Left renal cortex interstitium (tissue), 4 donors: ENCODE measurements at regions not wholly inside any gene's neighbourhood (a gene's known extent, or its start where the extent isn't known, plus 50 kb on each side); places are given as distances from the start of the nearest gene placed in this dataset.

Source experiments
- DNase-seq, 4 donors: peaks; one replicate each; pipeline ENCODE4 v3.0.0-alpha.2; 2013; ENCODE audit warnings: low read depth in 4 of 4, low spot score in 2 of 4, missing footprints in 1 of 4

GRCh38 chr4:32798471-32799159 is 2078.4 kb downstream of the PCDH7 start:
- DNase-seq, result no peak

GRCh38 chr4:32824336-32824735 is 2104.2 kb downstream of the PCDH7 start:
- DNase-seq, result no peak

- no peak for DNase-seq
Observed at GRCh38 chr4:32826169-32826568, 2106.0 kb downstream of the PCDH7 start.

DNA sequence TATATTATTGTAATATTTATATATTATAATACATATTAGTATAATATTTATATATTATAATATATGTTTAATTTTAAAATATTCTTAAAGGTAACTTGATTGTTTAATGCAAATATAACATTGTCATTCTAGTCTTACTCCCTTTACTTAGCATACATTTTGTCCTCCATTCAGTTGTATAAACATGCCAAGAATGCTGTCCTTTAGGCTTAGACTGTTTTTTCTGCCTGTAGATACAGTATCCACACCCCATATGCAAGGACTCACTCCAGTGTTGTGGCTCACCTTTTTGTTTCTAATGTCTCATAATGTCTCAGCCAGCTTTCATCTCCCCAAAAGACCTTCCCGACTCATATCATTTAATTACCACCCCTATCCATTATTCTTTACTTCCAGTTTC is 2110.0 kb downstream of the PCDH7 start:
- DNase-seq, result no peak

GRCh38 chr4:32831104-32831503 is 2110.9 kb downstream of the PCDH7 start:
- DNase-seq, result no peak

GRCh38 chr4:32840461-32841189 is 2120.5 kb downstream of the PCDH7 start:
- no peak for DNase-seq

GRCh38 chr4:32841217-32841616 is 2121.0 kb downstream of the PCDH7 start:
- DNase-seq, result no peak

GRCh38 chr4:32847461-32847860 is 2127.3 kb downstream of the PCDH7 start:
- peak in 2 of 4 donors; percentile 3 to 19 for DNase-seq

GRCh38 chr4:32855622-32856021 is 2135.5 kb downstream of the PCDH7 start:
- no peak for DNase-seq

- DNase-seq, result no peak
Observed at GRCh38 chr4:32858361-32858760, 2138.2 kb downstream of the PCDH7 start.

DNA sequence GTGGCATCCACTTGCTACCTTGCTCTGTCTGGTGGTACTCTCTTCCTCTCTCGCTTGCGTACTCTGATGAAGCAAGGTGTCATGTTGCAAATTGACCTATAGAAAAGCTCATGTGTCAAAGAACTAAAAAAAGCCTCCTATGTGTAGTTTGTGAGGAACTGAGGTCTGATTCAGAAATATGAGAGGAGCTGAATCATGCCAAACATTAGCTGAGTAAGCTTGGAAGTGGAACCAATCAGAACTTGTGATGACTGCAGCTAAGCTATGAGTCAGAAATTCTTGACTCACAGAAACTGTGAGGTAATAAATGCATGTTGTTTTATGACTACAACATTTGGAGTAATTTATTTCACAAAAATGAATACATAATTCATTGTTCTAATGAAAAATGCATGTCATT is 2138.8 kb downstream of the PCDH7 start:
- no peak for DNase-seq

DNA sequence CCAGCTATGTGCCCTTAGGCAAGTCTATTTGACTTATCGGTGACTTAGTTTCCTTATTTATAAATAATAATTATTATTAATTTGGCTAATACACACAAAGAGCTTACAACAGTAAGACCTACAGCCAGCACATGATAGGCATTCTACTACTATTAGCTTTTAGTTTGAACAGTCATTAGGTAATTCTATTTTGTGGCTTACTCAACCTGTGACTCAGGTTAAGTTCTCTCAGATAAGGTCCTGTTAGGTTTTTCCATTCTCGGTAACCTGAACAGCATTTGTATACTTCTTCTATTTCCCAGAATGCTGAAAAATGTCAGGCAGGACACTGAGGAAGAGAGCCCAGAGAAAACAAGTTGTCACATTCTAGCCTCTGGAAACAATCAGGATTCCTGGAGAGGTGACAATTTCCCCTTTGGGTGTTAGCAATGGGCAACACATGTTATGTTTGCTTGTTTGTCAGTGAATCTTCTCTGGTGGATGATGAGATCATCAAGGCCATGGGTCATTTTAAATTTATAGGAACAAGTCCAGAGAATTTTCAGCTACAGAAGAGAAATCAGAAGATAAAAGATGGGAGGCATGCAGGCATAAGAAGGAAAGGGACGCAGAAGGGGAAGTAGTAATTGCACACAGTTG is 2144.7 kb downstream of the PCDH7 start:
- DNase-seq, result no peak

- no peak for DNase-seq
Observed at GRCh38 chr4:32876546-32876945, 2156.4 kb downstream of the PCDH7 start.

DNA sequence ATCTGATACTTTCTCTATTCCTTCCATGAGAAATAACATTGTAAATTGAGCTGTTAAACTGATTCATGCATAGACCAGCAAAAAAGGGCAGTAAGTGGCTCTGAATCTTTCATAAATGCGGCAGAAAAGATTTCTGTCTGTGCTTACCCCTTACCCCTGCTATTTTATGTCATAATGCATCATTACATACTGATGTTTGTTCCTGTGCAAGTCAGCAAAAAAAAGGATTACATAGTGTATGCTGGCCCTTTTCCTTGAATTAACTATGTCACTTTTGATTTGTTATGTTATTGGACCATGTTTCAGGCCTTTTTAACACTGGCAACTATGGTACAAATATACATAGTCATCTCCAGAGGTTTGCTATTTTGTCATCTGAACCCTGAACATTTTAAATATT is 2159.7 kb downstream of the PCDH7 start:
- DNase-seq, result no peak

DNA sequence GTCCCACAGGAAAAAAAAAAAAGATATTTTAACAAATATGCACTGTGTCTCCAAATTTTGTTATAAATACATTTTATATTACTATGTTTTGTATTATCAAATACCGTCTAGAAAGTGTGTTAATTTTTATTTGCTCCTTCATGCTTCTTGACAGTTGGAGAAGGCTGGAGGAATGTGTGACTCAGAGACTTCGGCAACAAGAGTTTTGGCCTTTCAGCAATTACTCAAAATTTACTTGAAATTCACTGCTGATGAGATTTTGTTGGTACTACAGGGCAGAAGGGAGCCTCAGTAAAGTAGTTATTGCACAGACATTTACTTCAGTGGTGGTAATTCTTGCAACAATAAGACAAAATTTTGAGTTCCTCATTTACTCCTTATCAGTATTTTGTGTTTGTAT is 2164.0 kb downstream of the PCDH7 start:
- no peak for DNase-seq

DNA sequence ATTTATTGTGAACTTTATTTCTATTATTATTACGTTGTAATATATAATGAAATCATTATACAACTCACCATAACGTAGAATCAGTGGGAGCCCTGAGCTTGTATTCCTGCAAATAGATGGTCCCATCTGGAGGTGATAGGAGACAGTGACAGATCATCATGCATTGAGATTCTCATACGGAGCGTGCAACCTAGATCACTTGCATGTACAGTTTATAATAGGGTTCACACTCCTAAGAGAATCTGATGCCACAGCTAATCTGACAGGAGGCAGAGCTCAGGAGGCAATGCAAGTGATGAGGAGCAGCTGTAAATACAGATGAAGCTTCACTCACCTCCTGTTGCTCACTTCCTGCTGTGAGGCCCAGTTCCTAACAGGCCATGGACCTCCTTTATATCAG is 2170.2 kb downstream of the PCDH7 start:
- no peak for DNase-seq

DNA sequence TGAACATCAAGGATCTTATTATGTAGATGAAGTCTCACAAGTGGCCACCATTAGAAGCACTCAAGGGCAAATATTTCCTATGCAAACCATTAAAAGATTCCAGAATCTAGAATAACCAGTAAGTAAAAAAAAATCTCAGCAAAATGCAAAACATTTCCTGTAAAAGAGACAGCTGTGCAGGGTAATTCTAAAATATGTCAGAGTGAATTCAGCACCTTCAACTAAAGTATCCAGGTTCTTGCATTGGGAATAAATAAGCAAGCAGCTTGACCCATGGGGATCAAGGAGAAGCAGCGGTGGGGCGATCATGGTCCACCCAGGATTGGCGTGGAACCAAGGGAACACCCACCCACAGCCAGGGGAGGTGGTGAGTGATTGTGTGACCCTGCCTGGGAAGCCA is 2188.9 kb downstream of the PCDH7 start:
- no peak for DNase-seq

DNA sequence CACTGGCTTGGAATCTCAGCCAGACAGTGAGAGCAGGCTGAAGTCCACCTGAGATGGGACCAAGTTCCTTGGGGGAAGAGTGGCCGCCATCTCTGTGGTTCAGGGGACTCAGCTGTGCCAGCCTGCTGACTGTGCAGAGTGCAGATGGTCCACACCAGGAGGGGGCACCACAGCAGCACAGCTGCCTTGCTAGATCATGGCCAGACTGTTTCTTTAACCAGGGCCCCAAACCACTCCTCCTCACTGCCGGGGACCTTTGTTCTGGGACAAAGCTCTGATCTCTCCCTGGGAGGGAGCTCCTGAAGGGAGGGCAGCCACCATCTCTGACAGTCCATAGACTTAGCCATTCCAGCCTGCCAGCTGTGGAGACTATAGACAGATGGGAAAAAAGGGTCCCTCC is 2189.6 kb downstream of the PCDH7 start:
- no peak for DNase-seq

DNA sequence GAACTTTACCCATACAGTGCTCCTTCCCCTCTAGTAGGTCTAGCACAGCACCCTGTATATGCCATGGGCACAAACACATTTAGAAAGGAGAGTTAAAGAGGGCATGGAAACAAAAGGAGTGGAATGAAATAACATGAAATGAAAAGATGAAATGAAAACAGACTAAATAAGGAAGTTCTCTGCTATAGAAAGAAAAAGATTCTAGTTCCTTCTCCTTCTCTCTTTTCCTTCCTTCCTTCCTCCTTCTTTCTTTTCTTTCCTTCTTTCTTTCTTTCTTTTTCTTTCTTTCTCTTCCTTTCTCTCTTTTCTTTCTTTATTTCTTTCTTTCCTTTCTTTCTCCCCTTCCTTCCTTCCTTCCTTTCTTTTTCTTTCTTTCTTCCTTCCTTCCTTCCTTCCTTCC is 2197.4 kb downstream of the PCDH7 start:
- no peak for DNase-seq

GRCh38 chr4:32929796-32930699 is 2209.9 kb downstream of the PCDH7 start:
- DNase-seq, result no peak

DNA sequence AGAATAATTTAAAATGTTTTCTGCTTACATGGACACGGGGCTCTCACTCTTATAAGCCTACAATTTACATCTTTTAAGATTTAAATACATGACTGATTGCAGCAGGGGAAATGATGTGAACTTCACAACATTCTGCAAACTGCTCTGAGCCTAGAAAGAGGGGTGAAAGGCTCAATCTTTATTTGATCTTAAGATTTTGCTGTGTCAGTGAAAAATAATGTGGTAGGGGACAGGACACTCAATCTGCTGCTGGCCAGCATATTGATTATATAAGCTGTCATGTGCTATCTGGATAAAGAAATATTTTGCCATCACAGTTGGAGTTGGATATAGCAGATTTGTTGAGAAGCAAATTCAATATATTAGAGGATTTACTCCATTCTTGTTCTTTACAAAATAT is 2210.5 kb downstream of the PCDH7 start:
- no peak for DNase-seq
